ENCODE measurements at regions not wholly inside any gene's neighbourhood (a gene's known extent, or its start where the extent isn't known, plus 50 kb on each side); places are given as distances from the start of the nearest gene placed in this dataset.

DNA sequence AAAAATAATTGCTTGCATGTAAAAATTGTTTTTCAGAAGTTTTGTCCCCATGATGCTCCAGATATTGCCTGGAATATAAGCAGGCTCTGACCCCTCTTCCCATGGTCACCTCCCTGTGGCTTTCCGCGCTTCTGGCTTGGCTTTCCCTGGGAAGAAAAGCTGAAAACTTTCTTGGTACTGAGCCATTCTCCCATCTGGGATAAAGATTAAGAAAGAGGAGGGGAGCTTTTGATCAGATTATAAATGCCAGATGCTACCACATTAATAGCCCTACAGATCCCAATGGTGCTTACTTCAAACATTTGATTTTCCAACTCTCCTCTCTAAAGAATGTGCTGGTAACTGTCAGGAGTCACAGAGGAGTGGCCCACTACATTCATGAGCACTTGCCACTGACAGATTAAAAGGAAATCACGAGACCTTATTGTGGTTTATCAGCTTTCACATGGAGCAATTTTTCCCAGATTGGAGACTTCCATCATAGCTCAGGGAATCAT lies 54.4 kb upstream of the GAB1 start:
- no peak overlapping the region for H2BK20ac ChIP-seq (ENCODE audit: low read length)
- CTCF ChIA-PET (ENCODE audit: partially characterized antibody), result interaction anchor here (1.0 to 3.2 kb wide), 2 partner anchors 12 to 25 kb away, joined by 3 to 11 read pairs; no protein-coding TSS in a partner anchor
- no peak overlapping the region for H3K27ac ChIP-seq (ENCODE audit: low read depth, low read length)
- no peak for FAIRE-seq
- H3K9ac ChIP-seq (replicated peaks in 1 of 4; ENCODE audit: extremely low read depth in 1 of 4, low read depth in 3 of 4, low read length in 3 of 4), result no peak overlapping the region
- 86% methylated on average over 3 of the region's 3 CpGs; no CpG with 5 or more reads in 1 of the 2 experiments for WGBS, 2 experiments (ENCODE audit: extremely low coverage in 1 of 2, insufficient coverage in 1 of 2, insufficient read length in 1 of 2, insufficient replicate concordance in 2 of 2, low coverage in 1 of 2, low lambda C conversion rate in 2 of 2, missing lambda C conversion rate in 1 of 2)
- no peak overlapping the region for H3K18ac ChIP-seq (ENCODE audit: extremely low read depth, low read length)
- H2BK5ac ChIP-seq (ENCODE audit: low read depth, low read length), result no peak overlapping the region
- no peak overlapping the region for H2BK15ac ChIP-seq (ENCODE audit: low read length)
- H3K56ac ChIP-seq (replicated peaks; ENCODE audit: insufficient read length, low read depth, low read length), result no peak overlapping the region
- H2BK12ac ChIP-seq (ENCODE audit: low read depth, low read length), result no peak overlapping the region
- H3K4me1 ChIP-seq (replicated peaks in 1 of 4; ENCODE audit: control insufficient read depth in 3 of 4, insufficient read depth in 4 of 4, low read length in 3 of 4), result peaks cover 0 to 5% (median 3%) of the 10 kb centered on the region in 4 experiments; a peak in 3 of 7 replicates
- no peak overlapping the region for H4K91ac ChIP-seq (replicated peaks; ENCODE audit: insufficient read length, low read length)
- POLR2A ChIA-PET (ENCODE audit: partially characterized antibody), result no interaction called here
- no peak overlapping the region for H3K4me2 ChIP-seq (ENCODE audit: insufficient read depth in 1 of 2, low read depth in 2 of 2, low read length in 2 of 2)
- no peak overlapping the region for H4K8ac ChIP-seq (ENCODE audit: extremely low read depth, insufficient read depth, low read length)
- H3K27me3 ChIP-seq (replicated peaks in 1 of 4; ENCODE audit: control insufficient read depth in 3 of 4, extremely low read depth in 1 of 4, insufficient read depth in 3 of 4, low read length in 3 of 4), result no peaks in the 10 kb centered on the region
- H3K4me3 ChIP-seq (ENCODE audit: extremely low read depth in 1 of 4, insufficient read depth in 2 of 4, low read depth in 3 of 4, low read length in 4 of 4), result no peak overlapping the region
- no peaks in the 10 kb centered on the region for H3K23me2 ChIP-seq (ENCODE audit: low read depth, low read length)
- H2BK120ac ChIP-seq (replicated peaks; ENCODE audit: low read depth, low read length), result no peak overlapping the region
- no peaks in the 10 kb centered on the region for H3K79me1 ChIP-seq (ENCODE audit: low read depth, low read length)
- H4K20me1 ChIP-seq (replicated peaks in 1 of 2; ENCODE audit: control insufficient read depth in 1 of 2, insufficient read depth in 2 of 2, low read length in 2 of 2), result no peaks in the 10 kb centered on the region
- no peaks in the 10 kb centered on the region for H3K36me3 ChIP-seq (ENCODE audit: control insufficient read depth in 2 of 4, insufficient read depth in 4 of 4, low read length in 3 of 4)
- DNase-seq (ENCODE audit: low read depth in 1 of 2, low spot score in 2 of 2), result no peak
- no peak overlapping the region for H2AFZ ChIP-seq (ENCODE audit: low read length)
- H3K23ac ChIP-seq (ENCODE audit: insufficient read length), result no peak overlapping the region
- H2AK5ac ChIP-seq (ENCODE audit: low read depth, low read length), result no peak overlapping the region
- H3K14ac ChIP-seq (ENCODE audit: insufficient read length), result no peak overlapping the region
- H4K5ac ChIP-seq (ENCODE audit: insufficient read length, low read depth, low read length), result no peak overlapping the region
- no peak overlapping the region for H3K4ac ChIP-seq (replicated peaks; ENCODE audit: insufficient read length, low read depth, low read length)
- H3K9me3 ChIP-seq (ENCODE audit: insufficient read depth in 2 of 2, low read depth in 1 of 2, low read length in 1 of 2), result no peaks in the 10 kb centered on the region
- no peaks in the 10 kb centered on the region for H3K79me2 ChIP-seq (ENCODE audit: control insufficient read depth in 1 of 2, insufficient read depth in 2 of 2, low read length in 2 of 2)
- TF ChIP-seq TEAD4 (IDR thresholded peaks at IDR 0.05; ENCODE audit: low read depth, low read length), result no peak
